Uterus (tissue), 2 donors: ENCODE measurements at regions not wholly inside any gene's neighbourhood (a gene's known extent, or its start where the extent isn't known, plus 50 kb on each side); places are given as distances from the start of the nearest gene placed in this dataset.

Experiments
- CTCF ChIP-seq, 4 experiments: fragments of 200-600 bp in 2 of 4; fragments of 450-650 bp in 2 of 4; sonication (generic) in 2 of 4; IDR thresholded peaks; one replicate each; pipeline ENCODE4 v1.5.1; 2016 to 2019; ENCODE audit warnings: antibody characterized with exemption in 4 of 4, mild to moderate bottlenecking in 2 of 4, moderate library complexity in 1 of 4
- POLR2A ChIP-seq, 2 donors: fragments of 450-650 bp; IDR thresholded peaks; one replicate each; pipeline ENCODE4 v1.6.1; 2016; ENCODE audit warnings: antibody characterized with exemption in 2 of 2, mild to moderate bottlenecking in 1 of 2, moderate library complexity in 1 of 2

- TF ChIP-seq CTCF (IDR thresholded peaks at IDR 0.05) (no peak), POLR2A (IDR thresholded peaks at IDR 0.05) (no peak)
Measured at GRCh38 chr1:104488296-104489015, 738.8 kb downstream of the AMY1C start.
